Keratinocyte (primary cell): ENCODE measurements at regions not wholly inside any gene's neighbourhood (a gene's known extent, or its start where the extent isn't known, plus 50 kb on each side); places are given as distances from the start of the nearest gene placed in this dataset.

Experiments used
- DNase-seq: peaks from one replicate; pipeline ENCODE4 v3.0.0-alpha.2; 2011; ENCODE audit warnings: low read depth, missing footprints, low spot score
- FAIRE-seq: peaks from 2 replicates; lab custom pipeline; 2011; peaks lifted over from hg19 to GRCh38; lab: Jason Lieb, UNC
- H2AFZ ChIP-seq: 2 replicates; pipeline ENCODE4 v1.6.0; 2012; ENCODE audit warnings: low read length, control low read depth, inconsistent platforms; ENCODE audit not compliant: control insufficient read depth
- H3K27ac ChIP-seq: 2 replicates; pipeline ENCODE4 v1.5.1; 2011; ENCODE audit warnings: low read length; ENCODE audit not compliant: control insufficient read depth, insufficient read depth
- H3K27me3 ChIP-seq: 3 replicates; pipeline ENCODE4 v1.6.0; 2011; ENCODE audit warnings: low read length; ENCODE audit not compliant: control insufficient read depth, insufficient read depth; ENCODE audit errors: extremely low read depth
- H3K36me3 ChIP-seq, 2 experiments: 2 replicates in 1 of 2; 3 replicates in 1 of 2; pipeline ENCODE4 v1.5.1; 2011; ENCODE audit warnings: low read length in 2 of 2, mild to moderate bottlenecking in 1 of 2; ENCODE audit not compliant: control insufficient read depth in 2 of 2, insufficient read depth in 2 of 2; ENCODE audit errors: extremely low read depth in 1 of 2
- H3K4me1 ChIP-seq: 3 replicates; pipeline ENCODE4 v1.5.1; 2011; ENCODE audit warnings: low read length; ENCODE audit not compliant: control insufficient read depth, insufficient read depth; ENCODE audit errors: extremely low read depth
- H3K4me2 ChIP-seq: 3 replicates; pipeline ENCODE4 v1.6.0; 2011; ENCODE audit warnings: low read depth, low read length; ENCODE audit not compliant: control insufficient read depth, insufficient read depth; ENCODE audit errors: extremely low read depth
- H3K4me3 ChIP-seq, 3 experiments: fragments of 200-600 bp in 1 of 3; sonication (generic) in 1 of 3; 2 replicates in 2 of 3; 3 replicates in 1 of 3; pipeline ENCODE4 v1.5.1; 2011 to 2016; ENCODE audit warnings: low read length in 3 of 3, mild to moderate bottlenecking in 3 of 3, control low read depth in 2 of 3, inconsistent platforms in 1 of 3, low read depth in 1 of 3, mixed read lengths in 1 of 3, mixed run types in 1 of 3, moderate library complexity in 1 of 3; ENCODE audit not compliant: control insufficient read depth in 2 of 3, insufficient read depth in 2 of 3; ENCODE audit errors: extremely low read depth in 1 of 3
- H3K79me2 ChIP-seq: 2 replicates; pipeline ENCODE4 v1.6.0; 2012; ENCODE audit warnings: low read length; ENCODE audit not compliant: control insufficient read depth, insufficient read depth
- H3K9ac ChIP-seq: 3 replicates; pipeline ENCODE4 v1.6.0; 2011; ENCODE audit warnings: low read length; ENCODE audit not compliant: control insufficient read depth, insufficient read depth; ENCODE audit errors: extremely low read depth
- H3K9me1 ChIP-seq: 3 replicates; pipeline ENCODE4 v1.6.0; 2011; ENCODE audit warnings: low read length; ENCODE audit not compliant: control insufficient read depth, insufficient read depth; ENCODE audit errors: extremely low read depth
- H3K9me3 ChIP-seq: 2 replicates; pipeline ENCODE4 v1.5.1; 2012; ENCODE audit warnings: low read depth, low read length; ENCODE audit not compliant: control insufficient read depth
- H4K20me1 ChIP-seq: 3 replicates; pipeline ENCODE4 v1.6.0; 2011; ENCODE audit warnings: low read length; ENCODE audit not compliant: control insufficient read depth, insufficient read depth; ENCODE audit errors: extremely low read depth
- CTCF ChIP-seq, 3 experiments: IDR thresholded peaks in 1 of 3; conservative IDR thresholded peaks in 1 of 3; optimal IDR thresholded peaks in 1 of 3; 2 replicates in 2 of 3; 3 replicates in 1 of 3; pipeline versions ENCODE3 to v1.5.1; 2011; ENCODE audit warnings: low read length in 3 of 3, mild to moderate bottlenecking in 3 of 3, moderate library complexity in 2 of 3, control low read depth in 1 of 3, inconsistent platforms in 1 of 3; ENCODE audit not compliant: insufficient read depth in 2 of 3; ENCODE audit errors: extremely low read depth in 1 of 3
- EZH2 ChIP-seq: IDR thresholded peaks from one replicate; pipeline ENCODE4 v1.6.1; 2012; ENCODE audit warnings: inconsistent platforms, mild to moderate bottlenecking, low read length, moderate library complexity
- dilution Hi-C: fragments of 300-500 bp; cut with MboI; formaldehyde crosslinking; loops from one replicate; pipeline ENCODE4 v1.7.0; 2020; ENCODE audit warnings: low sequenced_read_pairs; ENCODE audit not compliant: extremely low pct_ligation_motif_present

GRCh38 chr5:152285764-152286163, 119.3 kb downstream of the NMUR2 start:
- dilution Hi-C loops, result no loop called here
- no peaks in the 10 kb centered on the region for H3K36me3 ChIP-seq
- TF ChIP-seq EZH2, result no peak
- FAIRE-seq, result no peak
- no peaks in the 10 kb centered on the region for H3K27me3 ChIP-seq
- no peak overlapping the region for H2AFZ ChIP-seq
- no peaks in the 10 kb centered on the region for H3K4me1 ChIP-seq
- no peaks in the 10 kb centered on the region for H3K9me3 ChIP-seq
- H3K4me3 ChIP-seq, result no peak overlapping the region
- H3K9ac ChIP-seq, result no peak overlapping the region
- H3K27ac ChIP-seq, result no peak overlapping the region
- no peaks in the 10 kb centered on the region for H3K9me1 ChIP-seq
- no peak for DNase-seq
- H4K20me1 ChIP-seq, result no peaks in the 10 kb centered on the region
- H3K4me2 ChIP-seq, result no peak overlapping the region
- H3K79me2 ChIP-seq, result no peaks in the 10 kb centered on the region

GRCh38 chr5:152282331-152282730, 122.7 kb downstream of the NMUR2 start:
- dilution Hi-C loops, result no loop called here

More at GRCh38 chr5:152282331-152282730, 122.7 kb downstream of the NMUR2 start:
- no peaks in the 10 kb centered on the region for H3K9me1 ChIP-seq
- H3K36me3 ChIP-seq, result no peaks in the 10 kb centered on the region
- no peaks in the 10 kb centered on the region for H3K27me3 ChIP-seq
- no peak overlapping the region for H3K4me2 ChIP-seq
- H3K4me3 ChIP-seq, result no peak overlapping the region
- no peaks in the 10 kb centered on the region for H3K79me2 ChIP-seq
- TF ChIP-seq CTCF (optimal IDR thresholded peaks at IDR 0.05 in 1 of 3, IDR thresholded peaks at IDR 0.05 in 1 of 3, conservative IDR thresholded peaks at IDR 0.05 in 1 of 3; ENCODE audit: extremely low read depth in 1 of 3, insufficient read depth in 2 of 3, low read length in 3 of 3) (no peak), EZH2 (no peak)
- no peaks in the 10 kb centered on the region for H3K4me1 ChIP-seq
- H2AFZ ChIP-seq, result no peak overlapping the region
- DNase-seq (no peak), FAIRE-seq (no peak)
- no peak overlapping the region for H3K27ac ChIP-seq
- H4K20me1 ChIP-seq, result no peaks in the 10 kb centered on the region
- H3K9me3 ChIP-seq, result no peaks in the 10 kb centered on the region
- H3K9ac ChIP-seq, result no peak overlapping the region
